Hepatocyte (in vitro differentiated cells): ENCODE measurements at regions not wholly inside any gene's neighbourhood (a gene's known extent, or its start where the extent isn't known, plus 50 kb on each side); places are given as distances from the start of the nearest gene placed in this dataset.

Experiments used
- DNase-seq: peaks from one replicate; pipeline ENCODE4 v3.0.0-alpha.2; 2016; ENCODE audit warnings: low spot score
- H2AFZ ChIP-seq: fragments of 200-600 bp; sonication (generic); 2 replicates; pipeline ENCODE4 v1.6.0; 2016; ENCODE audit warnings: antibody characterized with exemption, mild to moderate bottlenecking
- H3K27ac ChIP-seq: fragments of 200-600 bp; sonication (generic); 2 replicates; pipeline ENCODE4 v1.5.1; 2016; ENCODE audit warnings: mild to moderate bottlenecking
- H3K27me3 ChIP-seq: fragments of 200-600 bp; sonication (generic); 2 replicates; pipeline ENCODE4 v1.6.1; 2016
- H3K36me3 ChIP-seq: fragments of 200-600 bp; sonication (generic); replicated peaks from 2 replicates; pipeline ENCODE4 v1.5.1; 2016; ENCODE audit warnings: low read depth; ENCODE audit not compliant: insufficient read depth
- H3K4me1 ChIP-seq: fragments of 200-600 bp; sonication (generic); 2 replicates; pipeline ENCODE4 v1.5.1; 2016; ENCODE audit warnings: mild to moderate bottlenecking, moderate library complexity; ENCODE audit not compliant: insufficient read depth
- H3K4me2 ChIP-seq: fragments of 200-600 bp; sonication (generic); 2 replicates; pipeline ENCODE4 v1.6.0; 2016
- H3K4me3 ChIP-seq: fragments of 200-600 bp; sonication (generic); 2 replicates; pipeline ENCODE4 v1.5.1; 2016; ENCODE audit warnings: mild to moderate bottlenecking
- H3K79me2 ChIP-seq: fragments of 200-600 bp; sonication (generic); 2 replicates; pipeline ENCODE4 v1.6.0; 2017; ENCODE audit warnings: mild to moderate bottlenecking
- H3K9me2 ChIP-seq: fragments of 200-600 bp; sonication (generic); replicated peaks from 2 replicates; pipeline ENCODE4 v1.6.0; 2017; ENCODE audit warnings: mild to moderate bottlenecking; ENCODE audit not compliant: insufficient read depth
- H3K9me3 ChIP-seq: fragments of 200-600 bp; sonication (generic); 2 replicates; pipeline ENCODE4 v1.5.1; 2016; ENCODE audit warnings: low read depth, mild to moderate bottlenecking
- H4K20me1 ChIP-seq: fragments of 200-600 bp; sonication (generic); 2 replicates; pipeline ENCODE4 v1.6.0; 2016; ENCODE audit warnings: mild to moderate bottlenecking; ENCODE audit not compliant: insufficient read depth, poor library complexity, severe bottlenecking
- CTCF ChIP-seq: fragments of 200-600 bp; sonication (generic); IDR thresholded peaks from 2 replicates; pipeline ENCODE4 v1.5.1; 2016; ENCODE audit warnings: antibody characterized with exemption, mild to moderate bottlenecking; ENCODE audit not compliant: poor library complexity
- EZH2 ChIP-seq: fragments of 200-600 bp; sonication (generic); IDR thresholded peaks from 2 replicates; pipeline ENCODE4 v1.6.1; 2016; ENCODE audit warnings: antibody characterized with exemption, mild to moderate bottlenecking, borderline replicate concordance
- EZH2phosphoT487 ChIP-seq: fragments of 200-600 bp; sonication (generic); IDR thresholded peaks from one replicate; pipeline ENCODE4 v1.6.1; 2018; ENCODE audit warnings: antibody characterized with exemption, mild to moderate bottlenecking, low read depth, moderate library complexity; ENCODE audit not compliant: unreplicated experiment, severe bottlenecking
- WGBS: methylation state at CpG from one replicate; pipeline ENCODE4 v1.1.6; 2016; ENCODE audit warnings: low lambda C conversion rate; ENCODE audit errors: missing lambda C conversion rate; 5-methylcytosine and 5-hydroxymethylcytosine counted together

GRCh38 chr14:101116486-101117130 lies 213.1 kb upstream of the RTL1 start:
- WGBS, result 80% methylated on average over 17 of the region's 17 CpGs
- H3K27ac ChIP-seq, result no peak overlapping the region
- DNase-seq, result no peak

GRCh38 chr14:101117543-101117942 lies 214.0 kb upstream of the RTL1 start:
- no peak for DNase-seq
- H3K9me3 ChIP-seq, result no peaks in the 10 kb centered on the region

More at GRCh38 chr14:101116486-101117130, 213.1 kb upstream of the RTL1 start:
- Histone ChIP-seq H2AFZ (no peak overlapping the region), H4K20me1 (no peaks in the 10 kb centered on the region), H3K9me2 (no peaks in the 10 kb centered on the region), H3K9me3 (no peaks in the 10 kb centered on the region), H3K4me3 (no peak overlapping the region), H3K27me3 (no peaks in the 10 kb centered on the region), H3K4me1 (no peaks in the 10 kb centered on the region), H3K36me3 (no peaks in the 10 kb centered on the region), H3K4me2 (no peak overlapping the region), H3K79me2 (no peaks in the 10 kb centered on the region)
- TF ChIP-seq EZH2phosphoT487, result no peak
- TF ChIP-seq EZH2, result no peak
- no peak for TF ChIP-seq CTCF

GRCh38 chr14:101118233-101118632 lies 214.7 kb upstream of the RTL1 start:
- Histone ChIP-seq H3K27me3 (no peaks in the 10 kb centered on the region), H3K27ac (no peak overlapping the region), H2AFZ (no peak overlapping the region), H3K4me3 (no peak overlapping the region), H3K79me2 (no peaks in the 10 kb centered on the region), H3K36me3 (no peaks in the 10 kb centered on the region), H3K9me2 (no peaks in the 10 kb centered on the region), H4K20me1 (no peaks in the 10 kb centered on the region), H3K4me1 (no peaks in the 10 kb centered on the region), H3K9me3 (no peaks in the 10 kb centered on the region), H3K4me2 (no peak overlapping the region)
- TF ChIP-seq EZH2, result no peak
- no peak for TF ChIP-seq EZH2phosphoT487
- TF ChIP-seq CTCF, result no peak
- 60% methylated on average over 4 of the region's 4 CpGs for WGBS
- no peak for DNase-seq

More at GRCh38 chr14:101117543-101117942, 214.0 kb upstream of the RTL1 start:
- H3K79me2 ChIP-seq, result no peaks in the 10 kb centered on the region
- no peak for TF ChIP-seq EZH2phosphoT487
- TF ChIP-seq EZH2, result no peak
- no peak for TF ChIP-seq CTCF
- no peaks in the 10 kb centered on the region for H3K27me3 ChIP-seq
- H3K27ac ChIP-seq, result no peak overlapping the region
- H3K9me2 ChIP-seq, result no peaks in the 10 kb centered on the region
- no peak overlapping the region for H3K4me3 ChIP-seq
- no peak overlapping the region for H3K4me2 ChIP-seq
- no peaks in the 10 kb centered on the region for H3K36me3 ChIP-seq
- no peaks in the 10 kb centered on the region for H4K20me1 ChIP-seq
- WGBS, result 80% methylated on average over 2 of the region's 2 CpGs
- H3K4me1 ChIP-seq, result no peaks in the 10 kb centered on the region
- no peak overlapping the region for H2AFZ ChIP-seq
